ENCODE measurements at regions not wholly inside any gene's neighbourhood (a gene's known extent, or its start where the extent isn't known, plus 50 kb on each side); places are given as distances from the start of the nearest gene placed in this dataset.

DNA sequence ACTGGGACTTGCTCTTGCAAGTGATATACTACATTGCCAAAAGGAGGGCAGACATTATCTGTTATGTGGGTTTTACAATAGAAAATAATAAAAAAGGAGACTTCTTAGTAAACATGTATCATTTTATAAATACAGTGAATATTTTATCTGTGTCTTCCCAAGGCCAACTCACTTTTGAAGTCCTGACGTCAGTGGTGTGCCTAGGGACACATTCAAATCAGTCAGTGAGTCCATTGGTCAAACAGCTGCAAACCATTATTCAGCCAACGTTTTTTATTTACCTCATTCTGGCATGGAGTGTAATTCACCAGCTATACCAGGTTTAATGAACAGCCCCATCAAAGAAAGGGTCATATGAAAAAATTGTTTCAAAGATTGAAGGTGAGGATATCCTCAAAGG is 263.7 kb downstream of the IPMK start:
- DNase-seq: no peak

DNA sequence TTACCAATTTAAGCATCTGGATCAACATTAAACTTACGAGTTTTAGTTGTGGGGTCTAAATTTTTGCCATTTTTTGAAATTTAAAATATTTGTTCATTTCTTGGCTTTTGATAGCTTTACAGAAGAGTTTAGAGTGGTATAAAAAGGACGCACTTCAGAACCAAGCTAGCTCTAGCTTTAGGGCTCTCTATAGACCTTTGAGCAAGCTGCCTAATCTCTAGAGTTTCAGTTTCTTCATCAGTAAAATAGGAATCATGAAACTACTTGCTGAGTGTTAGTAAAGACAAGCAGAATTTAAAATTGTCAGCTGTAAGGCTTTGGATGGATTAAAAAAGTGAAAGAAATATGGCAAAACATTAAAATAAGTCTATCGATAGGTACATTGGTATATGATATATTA is 266.5 kb downstream of the IPMK start:
- DNase-seq: no peak

DNA sequence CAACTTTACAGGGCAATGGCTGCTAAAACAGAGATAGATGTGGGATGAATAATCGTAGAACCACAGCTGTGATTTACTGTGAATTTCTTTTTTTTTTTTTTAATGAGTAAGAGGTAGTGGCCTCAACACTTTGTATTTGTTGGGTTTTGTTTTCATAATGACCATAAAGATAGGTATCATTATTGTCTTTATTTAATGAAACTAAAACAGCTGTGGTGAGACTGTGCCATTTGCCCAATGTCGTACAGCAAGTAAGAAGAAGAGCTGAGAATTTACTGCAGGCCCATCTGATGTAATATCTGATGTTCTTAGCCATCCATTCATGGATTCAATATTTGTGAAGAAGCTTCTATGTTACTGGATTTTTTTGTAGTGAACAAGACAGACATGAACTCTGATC is 271.2 kb downstream of the IPMK start:
- DNase-seq: no peak

DNA sequence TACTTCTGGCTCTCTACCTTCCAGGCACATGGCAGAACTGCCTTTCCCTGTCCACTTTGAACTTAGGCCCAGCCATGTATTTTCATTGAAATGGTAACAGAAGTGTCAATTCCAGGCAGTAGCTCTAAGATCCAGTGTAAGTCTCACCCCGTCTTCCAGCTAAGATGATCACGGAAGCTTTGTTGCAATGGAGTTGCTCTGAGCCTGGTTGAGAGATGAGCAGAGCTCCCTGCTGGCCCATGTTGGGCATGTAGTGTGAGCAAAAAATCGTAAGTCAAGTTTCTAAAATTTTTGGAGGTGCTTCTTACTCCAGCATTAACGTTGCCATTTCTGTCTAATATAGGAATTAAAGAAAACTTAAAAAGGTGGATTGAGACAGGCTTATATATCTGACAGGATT is 274.4 kb downstream of the IPMK start:
- no peak for DNase-seq

DNA sequence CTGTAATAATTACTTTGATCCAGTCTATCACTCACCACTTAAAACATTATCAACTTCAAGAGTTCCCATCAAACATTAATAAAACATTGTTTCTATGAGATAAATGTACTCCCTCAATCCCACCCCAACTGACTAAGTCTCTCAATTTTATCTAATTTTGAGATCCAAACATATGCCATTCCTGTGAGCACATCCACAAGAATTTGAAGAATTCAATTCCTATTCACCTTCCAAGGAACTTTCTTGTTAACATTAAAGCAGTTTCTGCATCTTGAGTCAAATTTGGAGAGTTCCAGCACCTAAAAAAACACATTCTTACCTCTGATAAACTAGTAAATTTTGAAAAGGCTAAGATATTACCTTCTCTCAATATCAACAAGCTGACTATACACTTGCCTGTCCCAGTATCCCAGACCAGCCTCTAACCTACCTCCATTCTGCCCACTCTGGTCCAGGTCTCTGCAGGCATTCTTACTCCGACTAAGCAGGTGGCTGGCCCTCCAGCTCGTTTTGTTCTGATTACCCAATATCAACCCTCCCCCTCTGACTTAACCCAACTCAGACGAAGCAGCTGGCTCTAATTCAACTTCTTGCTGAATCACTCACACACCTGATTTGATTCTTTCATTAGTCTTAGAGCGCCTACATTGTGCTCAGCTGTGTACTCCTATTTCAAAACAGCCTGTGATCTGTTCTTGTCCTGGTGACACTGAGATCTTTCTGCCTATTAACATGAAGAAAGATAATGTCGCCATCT is 275.2 kb downstream of the IPMK start:
- no peak for DNase-seq

DNA sequence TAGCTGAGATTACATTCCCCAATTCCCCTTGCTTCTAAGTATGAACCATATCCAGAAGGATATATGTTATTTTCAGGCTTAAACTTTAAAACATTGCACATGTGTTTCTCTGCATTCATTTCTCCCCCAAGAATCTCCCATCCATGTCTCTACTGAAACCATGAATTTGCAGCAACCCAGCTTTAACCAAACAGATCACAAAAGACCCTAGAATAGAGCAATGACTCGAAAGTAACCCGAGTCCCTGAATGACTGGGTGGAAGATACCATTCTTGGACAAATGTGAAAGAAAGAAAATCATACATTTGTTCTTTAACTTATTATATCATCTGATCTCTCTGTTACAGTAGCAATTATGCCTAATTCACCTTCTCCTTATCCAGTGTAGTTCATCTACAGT is 278.7 kb downstream of the IPMK start:
- no peak for DNase-seq

DNA sequence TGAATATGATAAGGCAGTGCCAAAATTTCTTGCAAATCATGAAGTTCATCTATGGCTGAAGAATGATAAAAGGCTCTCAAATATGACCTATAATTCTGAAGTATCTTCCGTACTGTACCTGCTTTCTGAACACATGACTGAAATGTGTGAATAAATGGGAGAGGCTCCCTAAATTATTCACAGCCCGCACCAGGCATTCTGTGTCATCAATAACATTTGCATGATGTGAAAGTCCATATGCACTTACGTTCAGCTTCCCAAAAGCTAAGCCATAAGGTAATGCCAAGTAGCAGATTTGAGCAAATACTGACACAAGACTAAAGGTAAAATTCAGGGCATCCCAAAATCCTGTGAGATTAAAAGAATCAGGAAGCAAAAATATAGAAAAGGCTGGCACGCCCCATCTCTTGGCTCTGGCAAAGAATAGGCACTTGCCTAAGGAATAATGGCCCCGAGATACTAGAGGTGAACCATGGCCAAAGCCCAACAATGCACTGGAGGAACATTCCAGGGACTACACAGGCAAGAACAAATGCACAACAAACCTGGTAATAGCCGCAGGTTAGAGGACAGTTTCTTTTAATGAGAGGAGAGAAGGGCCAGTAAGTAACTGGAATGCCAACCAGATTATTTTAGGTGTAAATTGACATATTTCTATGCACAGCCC is 280.5 kb downstream of the IPMK start:
- no peak for DNase-seq

DNA sequence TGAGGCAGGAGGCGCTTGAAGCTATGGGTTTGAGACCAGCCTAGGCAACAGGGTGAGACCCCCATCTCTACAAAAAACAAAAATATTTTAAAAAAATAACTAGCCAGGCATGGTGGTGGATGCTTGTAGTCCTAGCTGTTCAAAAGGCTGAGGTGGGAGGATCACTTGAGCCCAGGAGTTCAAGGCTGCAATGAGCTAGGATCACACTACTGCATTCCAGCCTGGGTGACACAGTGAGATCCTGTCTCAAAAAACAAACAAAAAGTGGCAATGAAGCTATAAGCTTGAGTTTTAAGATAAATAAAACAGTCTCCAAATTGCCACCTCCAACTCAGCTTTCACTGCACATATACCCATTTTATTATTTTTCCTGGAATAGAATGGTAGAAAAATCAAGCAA is 281.3 kb downstream of the IPMK start:
- DNase-seq: no peak

DNA sequence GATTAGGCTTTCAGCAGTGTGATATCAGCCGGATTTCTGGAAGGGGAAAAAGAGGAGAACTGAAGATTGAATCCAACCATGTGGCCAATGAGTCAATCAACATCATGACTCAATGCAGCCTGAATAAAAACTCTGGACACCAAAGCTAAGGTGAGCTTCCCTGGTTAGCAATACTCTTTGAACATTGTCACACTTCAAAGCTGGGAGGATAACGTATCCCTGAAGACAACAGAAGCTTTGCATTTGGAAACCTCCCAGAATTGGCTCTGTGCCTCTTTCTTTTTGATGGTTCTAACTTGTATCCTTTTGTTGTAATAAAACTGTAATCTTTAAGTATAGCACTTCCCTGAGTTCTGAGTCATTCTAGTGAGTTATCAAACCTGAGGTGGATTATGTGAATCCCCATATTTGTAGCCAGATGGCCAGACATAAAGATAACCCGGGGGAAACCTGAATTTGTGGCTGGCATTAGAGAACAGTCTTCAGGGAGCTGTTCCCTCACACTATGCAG is 284.4 kb downstream of the IPMK start:
- DNase-seq: no peak

DNA sequence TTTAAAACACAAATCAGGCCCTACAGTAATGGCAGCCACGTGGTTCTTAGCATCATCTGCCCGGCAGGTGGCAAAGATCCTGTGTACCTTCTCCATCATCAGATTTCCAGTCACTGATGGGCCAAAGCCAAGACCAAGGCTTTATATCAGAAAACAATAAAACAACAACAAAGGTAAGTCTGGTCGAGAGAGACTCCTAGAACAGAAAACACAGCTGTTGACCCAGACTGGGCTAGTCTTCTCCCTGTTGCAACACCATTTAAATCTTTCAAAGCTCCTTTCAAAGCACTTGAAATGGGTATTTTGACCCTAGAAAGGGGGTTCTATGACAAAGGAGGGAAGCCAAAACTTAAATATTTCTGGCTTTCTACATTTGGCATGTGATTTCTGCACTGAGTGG is 285.6 kb downstream of the IPMK start:
- no peak for DNase-seq

DNA sequence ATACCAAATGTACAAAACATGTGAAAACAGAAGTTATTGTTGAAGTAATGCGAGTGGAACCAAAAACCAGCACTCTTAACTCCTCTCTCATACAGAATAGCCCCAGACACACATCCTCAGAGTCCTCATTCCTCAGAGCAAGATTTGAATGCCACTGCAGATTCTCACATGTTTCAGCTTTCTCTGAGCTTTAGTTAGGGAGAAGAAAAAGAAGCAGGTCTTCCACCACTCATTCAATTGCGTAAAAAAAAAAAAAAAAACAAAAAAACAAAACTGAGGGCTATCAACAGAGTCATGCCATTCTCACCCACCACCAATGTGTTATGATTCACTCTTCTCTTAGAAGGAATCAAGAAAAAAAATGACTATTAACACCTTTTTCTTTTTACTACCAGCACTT is 287.7 kb downstream of the IPMK start:
- DNase-seq: no peak

DNA sequence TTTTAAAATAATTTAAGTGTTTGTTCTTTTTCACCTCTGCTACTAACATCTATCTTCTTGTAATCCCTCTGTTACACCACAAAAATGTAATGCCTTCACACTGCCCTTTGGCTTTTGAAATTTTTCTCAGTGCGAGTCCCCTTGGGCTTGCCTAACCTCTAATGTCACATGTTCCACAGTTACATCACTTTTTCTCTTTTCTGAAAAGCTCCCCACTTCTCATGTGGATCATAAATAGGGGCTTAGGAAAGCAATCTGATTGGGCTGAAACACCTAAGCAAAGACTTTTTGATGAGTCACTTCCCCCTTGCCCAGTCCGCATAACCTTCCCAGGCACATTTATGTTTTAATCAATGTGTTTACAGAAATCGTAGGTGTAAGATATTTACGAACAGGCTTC is 288.2 kb downstream of the IPMK start:
- no peak for DNase-seq

DNA sequence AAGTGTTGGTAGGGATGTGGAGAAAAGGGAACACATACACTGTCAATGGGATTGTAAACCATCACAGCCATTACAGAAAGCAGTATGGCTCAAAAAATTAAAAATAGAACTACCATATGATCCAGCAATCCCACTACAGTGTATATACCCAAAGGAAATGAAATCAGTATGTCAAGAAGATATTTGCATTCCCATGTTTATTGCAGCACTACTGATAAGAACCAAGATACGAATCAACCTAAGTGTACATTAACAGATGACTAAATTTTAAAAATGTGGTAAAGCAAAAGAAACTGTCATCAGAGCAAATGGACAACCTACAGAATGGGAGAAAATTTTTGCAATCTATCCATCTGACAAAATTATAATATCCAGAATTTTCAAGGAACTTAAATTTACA is 290.4 kb downstream of the IPMK start:
- no peak for DNase-seq

DNA sequence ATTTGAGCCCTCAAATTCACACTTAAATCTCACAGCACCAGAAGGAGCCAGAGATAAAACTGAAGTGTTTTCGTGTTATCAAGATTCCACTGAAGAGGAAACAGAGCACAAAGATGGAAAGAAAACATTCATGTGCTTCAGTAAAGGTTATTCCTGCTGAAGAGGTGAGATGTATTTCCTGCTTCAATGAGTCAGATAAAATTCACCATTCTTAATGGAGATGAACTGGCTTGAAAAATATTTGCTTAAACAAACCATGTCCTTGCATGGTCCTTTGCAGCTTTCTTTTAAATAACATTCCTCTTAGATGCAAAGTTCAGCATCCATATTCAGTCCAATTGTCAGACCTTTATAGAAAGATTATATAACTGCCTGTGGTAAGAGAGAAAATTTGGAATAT is 294.2 kb downstream of the IPMK start:
- DNase-seq: no peak

DNA sequence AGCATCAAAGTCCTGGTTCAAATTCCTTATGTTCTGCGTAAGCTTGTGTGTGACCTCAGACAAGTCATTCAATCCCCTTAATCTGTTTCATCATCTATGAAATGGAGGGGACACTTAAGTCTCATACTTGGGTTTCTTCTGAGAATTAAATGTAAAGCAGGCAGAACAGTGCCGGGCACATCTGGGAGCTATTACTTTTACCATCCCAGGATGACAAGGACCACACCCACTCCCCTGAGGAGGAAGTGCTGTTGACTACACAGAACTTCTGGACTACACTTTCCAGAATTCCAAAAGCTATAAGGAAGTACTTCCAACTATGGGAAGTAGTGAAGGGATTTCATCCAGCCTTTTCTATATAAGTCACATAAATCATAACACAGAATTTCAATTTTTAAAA is 294.9 kb downstream of the IPMK start:
- no peak for DNase-seq

DNA sequence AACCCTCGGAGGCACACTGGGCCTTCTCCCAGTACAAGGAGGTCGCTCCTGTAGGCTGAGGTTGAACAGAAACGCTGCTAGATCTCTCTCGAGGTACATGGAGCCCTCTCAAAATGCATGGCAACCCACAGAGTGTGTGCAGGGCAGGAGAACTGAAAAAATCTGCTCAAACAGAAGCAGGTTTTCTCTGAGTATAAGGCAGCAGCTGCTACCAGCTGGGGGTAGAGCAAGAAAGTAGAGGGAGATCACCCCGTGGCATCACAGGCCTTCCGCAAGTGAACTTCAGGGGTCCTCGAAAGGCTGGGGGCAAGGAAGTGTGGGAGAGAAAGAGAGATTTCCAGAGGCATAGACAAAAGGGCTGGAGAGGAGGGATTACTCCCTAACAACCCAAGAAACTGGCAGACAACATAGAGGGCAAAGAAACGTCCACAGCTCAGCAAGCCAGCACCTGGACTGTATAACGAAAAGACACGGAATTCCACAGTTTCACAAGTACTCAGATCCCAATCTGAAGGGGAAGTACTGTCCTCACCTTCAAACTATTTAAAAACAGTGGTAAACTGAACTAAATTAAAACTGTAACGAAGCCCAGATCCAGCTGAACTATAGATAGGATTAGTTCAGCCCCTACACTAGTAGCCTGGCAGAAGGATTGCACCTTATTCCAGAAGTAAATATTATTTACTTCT is 299.2 kb downstream of the IPMK start:
- DNase-seq: no peak

DNA sequence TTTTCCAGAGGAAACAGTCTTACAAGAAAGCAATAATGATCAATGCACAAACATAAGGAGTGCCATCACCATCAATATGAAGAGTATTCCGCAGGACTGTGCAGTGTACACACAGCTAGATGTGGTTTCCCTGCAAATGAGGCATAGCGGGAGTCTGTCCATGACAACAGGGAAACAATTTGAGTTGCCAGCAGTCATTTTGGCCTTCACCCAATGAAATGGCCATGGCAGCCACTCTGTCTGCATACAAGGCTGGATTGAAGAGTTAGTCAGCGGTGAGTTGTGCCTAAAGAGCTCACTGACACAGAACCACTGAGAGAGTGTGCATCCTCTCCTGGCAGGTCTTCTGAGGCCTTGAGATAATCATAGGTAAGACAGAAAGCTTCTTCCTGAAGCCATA is 303.3 kb downstream of the IPMK start:
- DNase-seq: no peak

DNA sequence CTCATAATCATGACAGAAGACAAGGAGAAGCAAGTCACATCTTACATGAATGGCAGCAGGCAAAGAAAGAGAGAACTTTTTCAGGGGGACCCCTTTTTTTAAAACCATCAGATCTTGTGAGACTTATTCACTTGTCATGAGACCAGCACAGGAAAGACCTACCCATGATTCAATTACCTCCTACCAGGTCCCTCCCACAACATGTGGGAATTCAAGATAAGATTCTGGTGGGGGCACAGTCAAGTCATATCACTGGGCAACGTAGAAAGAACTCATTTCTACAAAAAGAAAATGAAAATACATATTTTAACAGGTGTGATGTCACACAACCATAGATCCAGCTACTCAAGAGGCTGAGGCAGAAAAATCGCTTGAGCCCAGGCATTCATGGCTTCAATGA is 304.1 kb downstream of the IPMK start:
- DNase-seq: peak; percentile 71

DNA sequence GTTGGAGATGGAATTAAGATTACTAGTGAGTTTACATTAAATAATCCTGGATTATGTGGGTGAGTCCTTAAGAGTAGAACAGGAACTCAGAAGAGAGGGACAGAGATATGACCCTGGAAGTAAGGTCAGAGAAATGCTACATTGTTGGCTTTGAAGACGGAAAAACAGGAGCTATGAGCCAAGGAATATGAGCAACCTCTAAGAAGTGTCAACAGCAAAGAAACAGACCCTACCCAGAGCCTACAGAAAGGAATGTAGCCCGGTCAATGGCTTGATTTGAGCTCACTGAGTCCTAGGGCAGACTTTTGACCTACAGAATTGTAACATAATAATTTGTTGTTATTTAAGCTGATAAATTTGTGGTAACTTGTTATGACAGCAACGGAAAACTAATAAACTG is 304.9 kb downstream of the IPMK start:
- DNase-seq: no peak

DNA sequence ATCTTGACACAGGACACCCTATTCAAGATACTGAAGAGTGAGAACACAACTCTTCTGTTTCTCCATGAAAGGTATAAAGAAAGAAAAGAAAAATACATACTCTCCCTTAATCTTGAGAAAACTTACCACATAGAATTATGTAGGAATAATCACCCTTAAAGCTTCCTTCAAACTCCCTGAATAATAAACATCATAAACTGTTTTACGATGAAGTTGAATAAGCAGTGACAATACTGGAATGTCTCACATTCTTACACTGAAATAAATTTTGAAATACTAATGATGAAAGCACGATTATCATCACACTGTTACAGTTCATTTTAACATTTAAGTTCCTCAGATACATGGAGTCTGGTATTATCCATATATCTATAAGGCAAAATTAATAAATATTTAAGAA is 306.2 kb downstream of the IPMK start:
- DNase-seq: no peak

DNA sequence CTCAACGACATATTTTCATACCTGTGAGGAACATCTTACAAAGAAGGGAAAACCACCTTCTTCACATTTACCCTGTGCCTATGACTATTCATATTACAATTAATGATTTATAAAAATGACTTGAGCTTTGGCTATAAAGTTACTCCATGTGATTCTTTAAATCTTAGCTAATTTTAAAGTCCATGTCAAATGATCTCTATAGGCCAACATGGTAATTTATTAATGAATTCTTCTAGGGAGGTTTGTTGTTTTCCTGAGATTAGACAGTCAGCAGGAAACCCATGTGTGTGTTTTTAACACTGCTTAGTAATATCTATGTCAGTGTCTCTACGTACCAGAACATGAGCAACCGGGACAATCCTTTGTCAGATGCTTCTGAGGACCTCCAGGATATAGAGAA is 307.3 kb downstream of the IPMK start:
- no peak for DNase-seq

DNA sequence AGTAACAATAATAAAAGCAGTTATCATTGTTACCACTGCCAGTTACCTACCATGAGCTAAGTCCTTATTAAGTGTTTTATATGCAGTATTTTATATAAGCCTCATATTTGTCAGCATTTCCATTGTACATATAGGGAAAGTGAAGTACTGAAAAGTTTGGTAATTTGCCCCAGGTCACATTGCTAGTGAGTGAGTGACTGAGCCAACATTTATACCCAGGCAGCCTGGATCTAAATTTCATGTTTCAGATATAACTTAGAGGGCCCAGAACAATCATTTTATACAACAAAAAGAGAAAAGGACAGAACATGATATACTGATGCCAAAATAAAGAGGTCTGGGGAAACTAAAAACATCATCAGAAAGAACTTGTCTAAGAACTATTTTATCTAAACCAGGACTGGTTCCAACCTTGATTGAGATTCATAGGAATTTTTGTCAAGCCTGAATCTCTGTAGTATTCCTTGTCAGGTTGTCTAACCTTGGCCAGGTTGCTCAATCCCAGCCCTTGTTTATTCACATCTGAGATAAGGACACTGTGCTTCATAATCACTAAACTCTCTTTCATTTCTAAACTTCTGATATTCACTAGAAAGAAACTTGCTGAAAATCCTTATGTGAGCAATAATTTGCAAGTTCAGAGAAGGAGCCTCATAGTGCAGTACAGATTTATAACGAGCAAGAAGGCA is 308.2 kb downstream of the IPMK start:
- no peak for DNase-seq

DNA sequence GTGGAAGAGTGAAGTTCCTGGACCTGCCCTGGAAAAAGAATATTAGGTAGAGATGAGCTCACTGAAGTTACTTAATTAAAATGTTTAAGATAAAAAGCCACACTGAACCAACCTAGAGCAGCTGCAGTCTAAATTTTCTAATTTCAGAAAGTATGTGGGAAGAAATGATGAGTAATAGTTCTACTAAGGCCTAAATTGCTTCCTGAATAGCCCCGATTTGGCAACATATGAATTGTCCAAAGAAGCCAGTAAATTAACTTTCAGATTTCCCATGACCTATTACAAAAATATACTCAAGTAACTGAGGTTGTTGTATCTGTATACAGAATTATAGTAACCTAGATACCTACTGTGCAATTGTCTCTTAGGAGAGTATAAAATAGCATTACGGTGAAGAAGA is 312.6 kb downstream of the IPMK start:
- no peak for DNase-seq

DNA sequence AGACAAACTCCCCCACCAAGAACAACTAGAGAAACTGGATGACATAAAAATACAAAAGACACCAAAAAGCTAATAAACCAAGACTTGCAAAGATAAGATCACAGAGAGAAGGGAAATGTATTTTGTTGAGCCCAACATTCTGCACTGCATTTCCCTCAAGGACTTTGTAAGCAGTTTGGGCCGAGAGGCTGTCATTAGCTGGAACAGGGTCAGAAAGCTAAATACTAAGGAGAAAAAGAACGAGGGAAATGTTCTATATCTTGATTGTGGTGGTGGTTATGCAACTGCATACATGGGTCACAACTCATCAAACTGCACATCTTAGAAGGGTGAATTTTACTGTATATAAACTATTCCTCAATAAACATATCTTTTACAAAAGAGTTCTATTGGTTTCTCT is 315.0 kb downstream of the IPMK start:
- no peak for DNase-seq
